ENCODE measurements at regions not wholly inside any gene's neighbourhood (a gene's known extent, or its start where the extent isn't known, plus 50 kb on each side); places are given as distances from the start of the nearest gene placed in this dataset.

- no peak for TF ChIP-seq CTCF (conservative IDR thresholded peaks at IDR 0.05; ENCODE audit: low read depth, low read length)
- TF ChIP-seq RAD21 (IDR thresholded peaks at IDR 0.05; ENCODE audit: low read length) = no peak
- no peak for TF ChIP-seq BHLHE40 (IDR thresholded peaks at IDR 0.05; ENCODE audit: low read depth, low read length)
- no peak for TF ChIP-seq POLR2A (IDR thresholded peaks at IDR 0.05; ENCODE audit: low read depth, low read length)
These were observed 149.2 kb downstream of the PHLDA1 start for GRCh38 chr12:75882421-75882820.
